HG03520 (cell line): ENCODE measurements at regions not wholly inside any gene's neighbourhood (a gene's known extent, or its start where the extent isn't known, plus 50 kb on each side); places are given as distances from the start of the nearest gene placed in this dataset.
"Not testable (repeated sequence)": the region's sequence is repeated elsewhere in the genome, so short reads cannot be mapped to it uniquely, and the experiment has no call there.

Experiments
- ATAC-seq: cut with Tn5 transposase; IDR thresholded peaks from one replicate; pipeline ENCODE4 v1.9.1; 2021; ENCODE audit warnings: mild to moderate bottlenecking, moderate library complexity; ENCODE audit not compliant: unreplicated experiment

- ATAC-seq, result no peak
These were observed 179.3 kb downstream of the ZIC5 start for GRCh38 chr13:99792079-99792921.

DNA sequence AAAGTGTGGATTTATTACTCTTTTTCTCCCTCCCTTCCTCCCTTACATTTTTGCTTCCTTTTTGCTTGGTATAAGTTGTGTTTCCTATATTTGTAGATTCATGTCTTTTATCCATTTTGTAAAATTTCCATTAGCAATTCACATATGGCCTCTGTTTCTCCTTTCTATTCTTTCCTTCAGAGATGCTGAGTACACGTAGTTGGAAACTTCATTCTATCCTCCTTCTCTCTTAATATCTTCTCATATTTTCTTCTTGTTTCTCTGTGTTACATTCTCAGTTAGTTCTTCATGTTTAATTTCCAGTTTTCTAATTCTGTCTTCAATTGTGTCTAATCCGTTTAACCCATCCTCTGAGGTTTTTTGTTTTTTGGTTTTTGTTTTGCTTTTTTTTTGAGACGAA, 188.9 kb downstream of the ZIC5 start:
- ATAC-seq, result no peak

GRCh38 chr13:99778500-99778899, 193.1 kb downstream of the ZIC5 start:
- no peak for ATAC-seq

- no peak for ATAC-seq
These were observed 193.7 kb downstream of the ZIC5 start for GRCh38 chr13:99777873-99778272.

DNA sequence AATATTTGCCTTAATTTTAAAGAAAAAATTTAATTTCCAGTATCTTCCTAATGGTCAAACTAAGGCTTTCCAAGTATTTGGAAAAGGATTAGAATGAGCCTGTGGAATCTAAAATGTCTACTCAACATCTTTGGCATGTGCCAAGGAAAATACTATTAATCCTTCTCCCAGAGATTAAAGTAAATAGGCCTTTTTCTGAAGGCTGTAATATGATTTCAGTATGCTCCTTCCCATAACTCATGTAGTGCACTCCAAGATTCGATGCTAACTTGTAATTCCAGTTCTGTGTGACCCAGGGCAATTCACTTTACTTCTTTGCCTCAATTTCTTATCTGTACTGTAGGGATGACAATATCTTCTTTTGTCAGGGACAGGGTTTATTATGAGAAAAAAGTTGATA, 196.9 kb downstream of the ZIC5 start:
- ATAC-seq, result no peak

GRCh38 chr13:99768986-99769385, 202.6 kb downstream of the ZIC5 start:
- no peak for ATAC-seq

GRCh38 chr13:99766641-99767045, 204.9 kb downstream of the ZIC5 start:
- no peak for ATAC-seq

DNA sequence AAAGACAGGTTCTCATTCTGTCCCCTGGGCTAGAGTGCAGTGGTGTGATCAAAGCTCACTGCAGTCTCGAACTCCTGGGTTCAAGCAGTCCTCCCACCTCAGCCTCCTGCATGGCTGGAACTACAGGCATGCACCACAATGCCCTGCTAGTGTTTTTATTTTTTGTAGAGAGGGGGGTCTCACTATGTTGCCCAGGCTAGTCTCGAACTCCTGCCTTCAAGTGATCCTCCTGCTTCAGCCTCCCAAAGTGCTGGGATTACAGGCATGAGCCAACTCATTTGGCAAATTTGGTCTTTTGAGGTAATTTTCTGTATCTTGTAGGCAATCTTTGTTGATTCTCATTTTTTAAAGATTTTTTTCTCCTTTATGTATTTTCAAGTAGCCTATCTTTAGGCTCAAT, 205.7 kb downstream of the ZIC5 start:
- ATAC-seq, result no peak

GRCh38 chr13:99760456-99760855, 211.1 kb downstream of the ZIC5 start:
- no peak for ATAC-seq

- ATAC-seq, result no peak
These were observed 212.4 kb downstream of the ZIC5 start for GRCh38 chr13:99759163-99759552.

- no peak for ATAC-seq
These were observed 213.0 kb downstream of the ZIC5 start for GRCh38 chr13:99758460-99759162.

DNA sequence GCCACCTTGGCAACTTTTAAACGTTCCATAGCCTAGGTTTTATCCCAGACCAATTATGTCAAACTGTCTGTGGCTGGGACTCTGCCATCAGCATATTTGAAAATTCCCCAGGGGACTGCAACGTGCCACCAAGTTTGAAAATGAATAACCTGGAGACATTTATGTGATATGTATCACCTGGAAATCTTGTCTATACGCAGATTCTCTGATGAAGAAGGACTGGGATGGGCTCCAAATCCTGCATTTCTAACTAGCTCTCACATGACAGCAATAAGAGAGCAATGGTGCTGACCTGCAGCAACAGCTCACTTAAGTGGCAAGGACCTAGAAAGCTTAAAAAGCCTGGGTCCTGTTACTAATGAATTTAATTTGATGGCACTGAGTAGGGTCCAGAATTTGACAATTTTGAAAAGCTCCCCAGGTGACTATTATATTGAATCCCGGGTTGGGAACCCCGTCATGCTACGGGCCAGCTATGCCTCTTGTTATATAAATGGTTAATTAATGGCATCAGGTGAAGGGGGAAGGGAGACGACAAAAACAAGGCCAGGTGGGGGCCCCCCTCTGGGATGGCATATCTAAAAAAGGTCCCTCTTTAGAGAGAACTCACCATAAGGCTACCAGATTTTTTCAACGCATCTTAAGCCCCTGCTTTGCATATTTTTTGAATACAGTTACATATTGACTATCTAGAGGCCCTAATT, 213.7 kb downstream of the ZIC5 start:
- no peak for ATAC-seq

- ATAC-seq, result no peak
These were observed 215.3 kb downstream of the ZIC5 start for GRCh38 chr13:99756281-99756680.

DNA sequence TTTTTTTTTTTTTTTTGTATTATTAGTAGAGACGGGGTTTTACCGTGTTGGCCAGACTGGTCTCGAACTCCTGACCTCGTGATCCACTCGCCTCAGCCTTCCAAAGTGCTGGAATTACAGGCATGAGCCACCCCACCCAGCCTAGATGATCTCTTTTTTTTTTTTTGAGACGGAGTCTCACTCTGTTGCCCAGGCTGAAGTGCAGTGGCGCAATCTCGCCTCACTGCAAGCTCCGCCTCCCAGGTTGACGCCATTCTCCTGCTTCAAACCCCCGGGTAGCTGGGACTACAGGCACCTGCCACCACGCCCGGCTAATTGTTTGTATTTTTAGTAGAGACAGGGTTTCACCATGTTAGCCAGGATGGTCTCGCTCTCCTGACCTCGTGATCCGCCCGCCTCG, 216.8 kb downstream of the ZIC5 start:
- not testable (repeated sequence) for ATAC-seq

DNA sequence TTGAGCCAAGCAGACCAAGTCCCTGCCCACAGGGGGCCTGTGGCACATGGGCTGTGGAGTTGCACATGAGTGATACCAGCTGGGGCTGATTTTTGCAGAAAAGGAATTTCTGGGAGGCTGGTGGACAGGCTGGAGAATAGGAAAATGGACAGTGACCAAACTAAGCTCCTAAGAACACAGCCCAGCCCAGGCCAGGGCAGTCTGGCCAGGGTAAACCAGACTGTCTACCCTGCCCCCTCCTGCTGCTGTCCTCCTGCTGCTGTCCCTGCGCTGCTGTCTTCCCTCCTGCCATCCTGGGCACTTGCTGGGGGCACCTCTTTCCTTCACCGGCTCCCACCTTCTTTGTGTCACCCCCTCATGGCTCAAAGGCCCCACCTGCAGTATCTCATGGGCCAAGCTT, 219.2 kb downstream of the ZIC5 start:
- ATAC-seq, result no peak

- ATAC-seq, result no peak
These were observed 219.9 kb downstream of the ZIC5 start for GRCh38 chr13:99751517-99752199.

GRCh38 chr13:99750951-99751350, 220.6 kb downstream of the ZIC5 start:
- no peak for ATAC-seq

DNA sequence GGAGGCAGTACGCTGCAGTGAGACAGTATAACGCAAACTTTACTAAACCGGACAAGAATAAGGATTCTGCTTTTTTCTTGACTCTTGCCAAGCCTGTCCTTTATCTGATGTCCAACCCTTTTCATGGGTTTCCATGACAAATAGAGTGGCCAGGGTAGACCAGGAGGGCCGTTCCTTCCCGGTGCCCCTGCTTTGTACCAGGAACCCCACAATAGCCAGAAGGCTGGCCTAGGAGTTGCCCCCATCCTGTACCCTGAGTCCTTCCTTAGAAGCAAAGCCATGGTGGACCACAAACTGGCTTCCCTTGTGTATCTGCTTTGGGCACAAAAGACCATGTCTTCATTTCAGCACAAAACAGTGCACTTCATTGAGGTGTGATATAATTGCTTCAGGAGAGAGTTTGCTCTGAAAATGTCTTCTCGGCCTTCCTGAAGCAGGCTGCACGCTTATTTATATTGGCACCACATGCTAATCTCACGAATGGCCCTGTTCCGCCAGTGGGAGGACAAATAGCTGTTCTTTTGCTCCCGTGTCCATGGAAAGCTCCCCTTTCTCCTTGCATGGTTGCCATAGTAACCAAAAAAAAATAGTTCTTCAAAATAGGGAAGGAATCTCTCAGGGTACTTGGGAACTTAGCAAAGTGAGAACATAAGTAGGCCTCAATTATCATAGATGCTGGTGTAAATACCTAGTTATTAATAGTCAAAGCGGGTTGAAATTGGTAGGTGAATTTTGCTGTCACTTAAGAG, 222.1 kb downstream of the ZIC5 start:
- ATAC-seq, result no peak

DNA sequence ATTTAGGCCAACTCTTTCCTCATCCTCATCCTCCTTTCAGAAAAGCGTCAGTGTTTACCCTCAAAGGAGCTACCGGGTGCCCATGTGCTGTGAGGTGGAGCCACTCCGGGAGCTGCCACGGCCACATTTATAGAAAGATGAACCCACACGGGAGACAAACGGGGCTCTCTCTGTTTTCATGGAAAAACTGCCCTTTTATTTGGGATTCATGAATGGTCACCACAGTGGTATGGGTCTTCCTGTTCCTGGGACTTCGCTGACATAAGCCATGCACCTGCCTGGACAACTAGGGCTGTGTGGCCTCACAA, 224.2 kb downstream of the ZIC5 start:
- ATAC-seq, result no peak

GRCh38 chr13:99746637-99747402, 224.7 kb downstream of the ZIC5 start:
- no peak for ATAC-seq
